ENCODE measurements at regions not wholly inside any gene's neighbourhood (a gene's known extent, or its start where the extent isn't known, plus 50 kb on each side); places are given as distances from the start of the nearest gene placed in this dataset.
"Not testable (repeated sequence)": the region's sequence is repeated elsewhere in the genome, so short reads cannot be mapped to it uniquely, and the experiment has no call there.

GRCh38 chr7:149690688-149691446, 82.5 kb downstream of the ZNF467 start:
- Histone ChIP-seq H3K4me2 (ENCODE audit: low read length) (no peak overlapping the region), H3K4me1 (ENCODE audit: control insufficient read depth, low read length) (no peaks in the 10 kb centered on the region), H3K9me3 (ENCODE audit: control insufficient read depth, insufficient read depth, low read length) (no peaks in the 10 kb centered on the region), H3K27me3 (ENCODE audit: control insufficient read depth, low read length) (peaks cover 15% of the 10 kb centered on the region), H3F3A (ENCODE audit: control insufficient read depth, insufficient read depth) (no peaks in the 10 kb centered on the region), H3K36me3 (ENCODE audit: control insufficient read depth, low read length) (no peaks in the 10 kb centered on the region), H3K9me2 (replicated peaks; ENCODE audit: control insufficient read depth, low read length) (no peaks in the 10 kb centered on the region), H3K27ac (ENCODE audit: low read depth, low read length) (no peak overlapping the region), H3K4me3 (ENCODE audit: low read length) (no peak overlapping the region), H4K20me1 (ENCODE audit: control insufficient read depth, insufficient read depth, low read depth, low read length) (no peaks in the 10 kb centered on the region), H3K79me2 (ENCODE audit: control insufficient read depth, low read length) (no peaks in the 10 kb centered on the region)
- TF ChIP-seq CTCF (IDR thresholded peaks at IDR 0.05; ENCODE audit: low read depth, low read length, poor library complexity, severe bottlenecking) (no peak), EZH2phosphoT487 (IDR thresholded peaks at IDR 0.05; ENCODE audit: borderline replicate concordance, low read length) (no peak)

GRCh38 chr7:149689291-149689721, 84.1 kb downstream of the ZNF467 start:
- no peaks in the 10 kb centered on the region for H3F3A ChIP-seq (ENCODE audit: control insufficient read depth, insufficient read depth)
- TF ChIP-seq EZH2phosphoT487 (IDR thresholded peaks at IDR 0.05; ENCODE audit: borderline replicate concordance, low read length) = no peak
- TF ChIP-seq CTCF (IDR thresholded peaks at IDR 0.05; ENCODE audit: low read depth, low read length, poor library complexity, severe bottlenecking) = no peak

DNA sequence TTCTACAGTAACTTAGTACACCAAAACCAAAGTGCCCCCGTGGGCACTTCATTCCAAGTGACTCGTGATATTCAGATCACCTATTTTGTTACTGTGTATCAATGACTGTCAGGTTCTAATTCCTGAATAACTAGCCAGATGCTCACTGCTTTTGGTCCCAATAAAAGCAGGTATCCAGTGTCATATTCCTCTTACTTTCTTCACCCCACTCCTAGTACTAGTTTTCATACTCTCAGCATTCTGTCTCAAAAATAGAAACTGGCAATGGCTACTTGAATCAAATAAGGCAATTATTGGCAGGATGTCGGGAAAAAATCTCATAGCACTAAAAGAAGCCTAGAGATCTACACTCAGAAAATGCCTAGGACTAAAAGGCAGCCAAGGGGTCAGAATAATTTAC, 84.6 kb downstream of the ZNF467 start:
- no peak overlapping the region for H3K27ac ChIP-seq (ENCODE audit: low read depth, low read length)
- H3K4me3 ChIP-seq (ENCODE audit: low read length) = no peak overlapping the region
- no peaks in the 10 kb centered on the region for H3K79me2 ChIP-seq (ENCODE audit: control insufficient read depth, low read length)
- peaks cover 13% of the 10 kb centered on the region for H3K27me3 ChIP-seq (ENCODE audit: control insufficient read depth, low read length)
- H3F3A ChIP-seq (ENCODE audit: control insufficient read depth, insufficient read depth) = no peaks in the 10 kb centered on the region
- H3K9me3 ChIP-seq (ENCODE audit: control insufficient read depth, insufficient read depth, low read length) = no peaks in the 10 kb centered on the region
- H3K9me2 ChIP-seq (replicated peaks; ENCODE audit: control insufficient read depth, low read length) = no peaks in the 10 kb centered on the region
- no peaks in the 10 kb centered on the region for H4K20me1 ChIP-seq (ENCODE audit: control insufficient read depth, insufficient read depth, low read depth, low read length)
- TF ChIP-seq CTCF (IDR thresholded peaks at IDR 0.05; ENCODE audit: low read depth, low read length, poor library complexity, severe bottlenecking) = no peak
- TF ChIP-seq EZH2phosphoT487 (IDR thresholded peaks at IDR 0.05; ENCODE audit: borderline replicate concordance, low read length) = no peak
- no peaks in the 10 kb centered on the region for H3K36me3 ChIP-seq (ENCODE audit: control insufficient read depth, low read length)
- no peak overlapping the region for H3K4me2 ChIP-seq (ENCODE audit: low read length)
- no peaks in the 10 kb centered on the region for H3K4me1 ChIP-seq (ENCODE audit: control insufficient read depth, low read length)

More at GRCh38 chr7:149689291-149689721, 84.1 kb downstream of the ZNF467 start:
- no peaks in the 10 kb centered on the region for H4K20me1 ChIP-seq (ENCODE audit: control insufficient read depth, insufficient read depth, low read depth, low read length)
- H3K4me1 ChIP-seq (ENCODE audit: control insufficient read depth, low read length) = no peaks in the 10 kb centered on the region
- H3K9me2 ChIP-seq (replicated peaks; ENCODE audit: control insufficient read depth, low read length) = no peaks in the 10 kb centered on the region
- H3K27me3 ChIP-seq (ENCODE audit: control insufficient read depth, low read length) = peaks cover 13% of the 10 kb centered on the region
- H3K36me3 ChIP-seq (ENCODE audit: control insufficient read depth, low read length) = no peaks in the 10 kb centered on the region
- H3K9me3 ChIP-seq (ENCODE audit: control insufficient read depth, insufficient read depth, low read length) = no peaks in the 10 kb centered on the region
- H3K27ac ChIP-seq (ENCODE audit: low read depth, low read length) = no peak overlapping the region
- no peaks in the 10 kb centered on the region for H3K79me2 ChIP-seq (ENCODE audit: control insufficient read depth, low read length)
- no peak overlapping the region for H3K4me3 ChIP-seq (ENCODE audit: low read length)
- no peak overlapping the region for H3K4me2 ChIP-seq (ENCODE audit: low read length)

- not testable (repeated sequence) for H3K4me1 ChIP-seq (ENCODE audit: control insufficient read depth, low read length); H3K9me2 ChIP-seq (replicated peaks; ENCODE audit: control insufficient read depth, low read length); H3K4me2 ChIP-seq (ENCODE audit: low read length); H3K79me2 ChIP-seq (ENCODE audit: control insufficient read depth, low read length); H3K9me3 ChIP-seq (ENCODE audit: control insufficient read depth, insufficient read depth, low read length); H4K20me1 ChIP-seq (ENCODE audit: control insufficient read depth, insufficient read depth, low read depth, low read length); H3K36me3 ChIP-seq (ENCODE audit: control insufficient read depth, low read length); H3K27ac ChIP-seq (ENCODE audit: low read depth, low read length); H3K4me3 ChIP-seq (ENCODE audit: low read length); H3F3A ChIP-seq (ENCODE audit: control insufficient read depth, insufficient read depth)
- peaks cover 13% of the 10 kb centered on the region for H3K27me3 ChIP-seq (ENCODE audit: control insufficient read depth, low read length)
Measured at GRCh38 chr7:149687820-149688219, 85.6 kb downstream of the ZNF467 start.
